Skin of body (tissue), 1 donor: ENCODE measurements at regions not wholly inside any gene's neighbourhood (a gene's known extent, or its start where the extent isn't known, plus 50 kb on each side); places are given as distances from the start of the nearest gene placed in this dataset. TPM values are rescaled to one million over a fixed set of nuclear protein-coding genes. Genes with fewer than 3 reads are reported as not detected.

Experiments used
- small RNA-seq: library from RNA; depleted of rRNA; stranded (forward); fragments of <200 nt; gene quantifications from one replicate; pipeline ENCODE3, GENCODE V24; 2014; ENCODE audit warnings: low replicate concordance

Small RNAs in the stretch of these regions (small RNA-seq; reads per million reads assigned to genes)
- gene RNA5SP120, result not detected
